Vagina (tissue), 2 donors: ENCODE measurements at regions not wholly inside any gene's neighbourhood (a gene's known extent, or its start where the extent isn't known, plus 50 kb on each side); places are given as distances from the start of the nearest gene placed in this dataset.

Experiments used
- CTCF ChIP-seq, 3 experiments: fragments of 450-650 bp in 2 of 3; fragments of 200-600 bp in 1 of 3; sonication (generic) in 1 of 3; IDR thresholded peaks; one replicate each; pipeline ENCODE4 v1.5.1; 2017 to 2019; ENCODE audit warnings: antibody characterized with exemption in 3 of 3, mild to moderate bottlenecking in 2 of 3, moderate library complexity in 2 of 3
- POLR2AphosphoS5 ChIP-seq, 2 donors: sonication (generic); formaldehyde crosslinking; IDR thresholded peaks; one replicate each; pipeline ENCODE4 v1.9.0; 2017; ENCODE audit warnings: antibody characterized with exemption in 2 of 2, mild to moderate bottlenecking in 2 of 2, low read depth in 1 of 2; ENCODE audit not compliant: insufficient read depth in 1 of 2

GRCh38 chr2:118755384-118755783 is 92.1 kb downstream of the EN1 start:
- TF ChIP-seq CTCF (IDR thresholded peaks at IDR 0.05) (no peak), POLR2AphosphoS5 (IDR thresholded peaks at IDR 0.05; ENCODE audit: insufficient read depth in 1 of 2, low read depth in 1 of 2) (no peak)
